DMS53 (cell line): ENCODE measurements at regions not wholly inside any gene's neighbourhood (a gene's known extent, or its start where the extent isn't known, plus 50 kb on each side); places are given as distances from the start of the nearest gene placed in this dataset.

Experiments used
- DNase-seq: peaks from one replicate; lab custom pipeline; 2025; lab: John Stamatoyannopoulos, UW

DNA sequence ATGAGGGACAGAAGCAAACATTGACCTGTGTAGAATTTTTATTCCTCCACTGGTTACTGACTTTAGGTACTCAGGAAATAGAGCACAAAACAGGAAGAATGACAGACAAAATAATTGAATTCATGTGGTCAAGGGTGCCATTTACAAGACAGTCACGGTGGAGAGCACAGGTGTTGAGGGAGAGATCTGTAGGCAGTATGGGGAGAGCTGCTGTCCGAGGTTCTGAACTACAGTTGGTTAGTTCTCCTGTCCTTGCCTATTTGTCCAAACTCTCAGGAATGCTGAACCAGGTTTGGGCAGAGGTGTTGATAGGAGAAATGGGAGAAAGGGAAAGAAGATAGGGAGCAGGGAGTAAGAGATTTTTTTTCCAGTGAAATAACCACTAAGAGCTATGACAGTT, 178.5 kb upstream of the ZBTB20 start:
- peak; percentile 21 for DNase-seq

- DNase-seq, result no peak
These were observed 183.3 kb upstream of the ZBTB20 start for GRCh38 chr3:115330430-115330829.

- no peak for DNase-seq
These were observed 185.9 kb upstream of the ZBTB20 start for GRCh38 chr3:115332998-115333397.

- no peak for DNase-seq
These were observed 189.7 kb upstream of the ZBTB20 start for GRCh38 chr3:115336836-115337235.

DNA sequence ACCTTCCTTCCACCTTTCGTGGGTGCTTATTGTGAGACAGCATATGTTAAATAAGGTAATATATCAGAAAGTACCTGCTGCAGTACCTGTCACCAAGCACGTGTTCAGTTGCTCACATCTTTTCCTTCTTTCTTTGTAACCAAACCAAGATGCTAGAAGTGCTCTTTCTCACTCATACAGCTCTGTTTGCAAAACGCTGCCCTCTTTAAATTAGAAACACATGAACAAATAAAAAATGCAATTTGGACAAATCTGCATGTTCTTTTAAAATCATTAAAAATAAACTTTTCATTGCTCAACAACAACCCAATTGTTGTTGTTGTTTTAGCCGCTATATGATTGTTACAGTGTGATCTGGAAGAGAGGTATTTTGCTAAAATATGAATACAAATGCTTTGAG, 193.5 kb upstream of the ZBTB20 start:
- DNase-seq, result no peak

DNA sequence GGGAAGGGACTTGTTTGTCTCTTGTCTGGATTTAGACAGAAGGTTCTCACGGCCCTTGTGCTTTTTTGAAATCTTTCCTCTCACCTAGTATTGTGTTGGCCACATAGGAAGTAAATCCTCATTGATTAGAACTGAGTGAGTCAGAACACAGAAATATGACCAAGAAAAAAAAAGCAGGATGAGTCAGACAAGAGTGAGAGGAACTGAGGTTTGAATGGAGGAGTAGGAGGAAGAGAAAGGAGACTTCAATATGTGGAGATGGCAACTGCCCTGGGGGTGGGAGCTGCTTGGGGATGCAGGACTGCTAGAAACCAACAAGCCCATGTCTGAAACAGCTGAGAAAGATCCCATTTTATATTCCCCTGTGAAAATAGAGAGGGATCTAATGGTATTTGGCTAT, 194.1 kb upstream of the ZBTB20 start:
- DNase-seq, result peak; percentile 56

DNA sequence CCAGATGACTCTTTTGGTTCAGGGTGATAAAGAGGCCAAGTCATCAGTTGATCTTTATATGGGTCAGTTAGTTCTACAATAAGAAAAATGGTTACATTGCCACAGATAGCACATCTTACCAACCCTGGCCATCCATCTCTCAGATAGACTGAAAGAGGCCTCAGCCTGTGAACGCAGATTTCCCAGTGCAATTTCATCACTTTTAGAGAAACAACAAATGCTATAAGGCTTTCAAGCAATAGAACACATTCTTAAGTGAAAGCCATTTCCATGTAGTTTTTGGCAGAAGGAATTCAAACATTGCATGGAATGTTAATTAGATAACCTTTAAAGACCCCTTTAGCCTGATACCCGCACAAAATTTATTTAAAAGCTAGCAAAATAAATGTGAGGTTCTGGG, 200.6 kb upstream of the ZBTB20 start:
- no peak for DNase-seq

DNA sequence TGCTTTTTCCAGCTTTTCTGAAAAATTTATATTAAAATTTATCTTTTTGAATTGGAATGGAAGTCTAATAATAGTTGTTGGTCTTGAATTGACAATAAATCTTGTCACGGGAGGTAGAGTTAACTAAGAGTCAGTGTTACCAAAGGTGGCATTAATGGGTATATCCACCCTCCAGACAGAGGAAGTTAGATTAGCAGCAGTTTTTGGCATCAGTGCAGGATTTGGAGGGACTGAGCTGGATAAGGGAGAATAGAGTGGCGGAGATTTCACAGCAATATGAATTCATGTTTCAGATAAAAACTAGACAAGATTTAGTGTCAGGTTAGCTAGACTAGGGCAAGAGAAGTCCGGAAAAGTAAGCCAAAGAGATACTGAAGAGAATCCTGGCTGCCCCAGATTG, 201.3 kb upstream of the ZBTB20 start:
- no peak for DNase-seq

GRCh38 chr3:115348951-115349745, 202.1 kb upstream of the ZBTB20 start:
- DNase-seq, result no peak

- DNase-seq, result no peak
These were observed 203.5 kb upstream of the ZBTB20 start for GRCh38 chr3:115350606-115351005.

DNA sequence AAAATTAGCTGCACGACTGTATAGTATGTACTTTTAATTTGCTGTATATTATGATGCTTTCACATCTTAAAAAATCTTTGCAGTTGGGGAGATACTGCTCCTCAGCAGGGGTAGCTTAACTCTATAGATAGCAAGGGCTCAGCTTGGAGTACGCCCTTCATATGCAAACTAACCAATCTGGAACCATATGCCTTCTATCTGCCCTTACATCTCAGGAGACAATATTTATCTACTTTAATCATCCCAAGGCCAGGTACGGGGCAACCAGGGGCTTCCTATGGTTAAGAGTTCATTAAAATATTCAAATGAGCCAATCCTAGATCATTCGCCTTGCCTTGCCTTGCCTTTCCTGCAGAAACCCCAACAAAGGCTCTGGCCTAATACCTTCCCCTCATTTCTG, 204.1 kb upstream of the ZBTB20 start:
- DNase-seq, result no peak

DNA sequence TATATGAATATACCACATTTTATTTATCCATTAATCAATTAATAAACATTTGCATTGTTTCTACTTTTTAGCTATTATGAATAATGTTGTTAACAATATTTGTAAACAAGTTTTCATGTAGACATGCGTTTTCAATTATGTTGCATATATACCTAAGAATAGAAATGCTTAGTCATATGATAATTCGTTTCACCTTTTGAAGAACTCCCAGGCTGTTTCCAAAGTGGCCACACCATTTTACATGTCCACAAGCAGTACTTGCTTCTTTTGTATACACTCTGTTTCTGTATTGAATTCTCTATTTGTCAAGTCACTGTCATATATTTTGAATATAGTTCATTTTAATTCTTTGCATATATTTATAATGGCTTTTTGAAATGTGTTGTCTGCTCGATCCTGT, 206.9 kb upstream of the ZBTB20 start:
- no peak for DNase-seq

DNA sequence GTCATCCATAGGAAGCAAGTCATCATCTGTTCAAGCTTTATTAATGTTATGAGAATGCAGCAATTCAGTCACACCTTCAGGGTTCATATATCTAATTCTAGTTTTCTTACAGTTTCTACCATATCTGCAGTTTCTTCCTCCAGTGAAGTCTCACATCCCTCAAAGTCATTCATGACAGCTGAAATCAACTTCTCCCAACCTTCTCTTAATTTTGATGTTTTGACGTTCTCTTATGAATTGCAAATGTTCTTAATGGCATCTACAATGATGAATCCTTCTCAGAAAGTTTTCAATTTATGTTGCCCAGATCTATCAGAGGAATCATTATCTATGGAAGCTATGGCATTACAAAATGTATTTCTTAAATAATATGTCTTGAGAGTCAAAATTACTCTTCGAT, 210.4 kb upstream of the ZBTB20 start:
- no peak for DNase-seq

GRCh38 chr3:115359536-115359935, 212.4 kb upstream of the ZBTB20 start:
- peak; percentile 6 for DNase-seq

DNA sequence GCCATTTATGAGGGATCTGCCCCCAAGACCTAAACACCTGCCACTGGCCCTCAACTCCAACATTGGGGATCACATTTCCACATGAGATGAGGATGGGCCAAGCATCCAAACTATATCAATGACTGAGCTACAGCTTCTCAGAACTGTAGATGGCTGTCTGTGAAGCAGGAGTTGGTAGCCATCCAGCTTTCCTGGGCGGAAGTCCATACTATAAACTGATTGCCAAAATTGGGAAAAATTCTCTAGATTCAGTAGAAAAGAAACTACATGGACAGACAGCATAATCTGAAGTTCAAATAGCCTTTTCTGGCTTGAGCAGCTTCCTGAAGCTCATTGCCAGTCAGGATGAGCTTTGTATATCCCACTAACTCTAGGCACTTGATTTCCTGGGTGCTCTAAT, 214.7 kb upstream of the ZBTB20 start:
- DNase-seq, result no peak

DNA sequence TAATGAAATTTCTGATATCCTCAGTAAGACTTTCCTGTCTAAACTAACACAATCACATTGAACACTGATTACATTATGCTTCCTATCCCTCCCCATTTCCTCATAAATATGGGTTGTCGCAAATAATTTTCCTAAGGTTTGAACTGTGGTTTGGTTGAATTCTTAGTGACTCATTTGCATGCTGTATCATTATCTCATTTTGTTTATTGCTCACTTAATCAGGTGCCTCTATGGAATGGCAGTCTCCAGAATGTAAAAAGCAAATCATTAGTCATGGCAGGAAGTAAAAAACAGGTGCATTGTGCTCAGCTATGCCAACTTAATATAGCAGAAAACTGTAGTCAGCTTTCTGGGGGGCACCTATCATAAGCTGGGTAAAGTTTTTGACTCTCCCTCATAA, 216.0 kb upstream of the ZBTB20 start:
- peak; percentile 15 for DNase-seq

- DNase-seq, result no peak
These were observed 221.9 kb upstream of the ZBTB20 start for GRCh38 chr3:115369021-115369420.

GRCh38 chr3:115375362-115375761, 228.3 kb upstream of the ZBTB20 start:
- DNase-seq, result no peak

DNA sequence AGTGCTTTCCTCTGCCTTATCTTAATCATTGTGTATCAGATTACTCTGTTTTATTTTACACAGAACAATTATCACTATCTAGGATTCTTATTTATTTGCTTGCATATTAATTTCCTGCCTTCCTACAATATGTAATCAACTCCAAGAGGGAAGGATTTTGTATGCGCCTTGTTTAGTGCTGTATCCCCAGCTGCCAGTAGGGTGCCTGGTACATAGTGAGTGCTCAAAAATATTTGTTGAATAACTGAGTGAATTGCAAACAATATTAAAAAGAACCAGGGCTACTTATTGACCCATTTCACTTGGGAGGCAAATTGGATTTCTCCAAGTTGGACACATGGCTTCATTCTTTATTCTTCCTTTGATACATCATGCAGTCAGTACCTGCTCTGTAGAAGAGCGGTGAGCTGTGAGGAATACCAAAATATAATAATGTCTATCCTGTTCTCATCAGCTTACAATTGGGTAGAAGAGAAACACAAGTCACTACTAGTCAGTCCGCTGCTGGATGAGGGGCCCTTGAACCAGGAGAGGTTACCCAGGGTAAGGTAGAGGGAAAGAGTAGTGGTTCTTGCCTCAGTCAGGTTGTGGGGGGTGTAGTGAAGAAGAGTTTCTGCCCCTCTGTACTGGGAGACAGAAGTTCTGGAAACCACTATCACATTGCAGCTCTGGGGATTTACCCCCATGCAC, 233.9 kb upstream of the ZBTB20 start:
- DNase-seq, result no peak

GRCh38 chr3:115381573-115381912, 234.5 kb upstream of the ZBTB20 start:
- no peak for DNase-seq

GRCh38 chr3:115381931-115382330, 234.8 kb upstream of the ZBTB20 start:
- DNase-seq, result no peak

GRCh38 chr3:115384381-115384780, 237.3 kb upstream of the ZBTB20 start:
- no peak for DNase-seq

DNA sequence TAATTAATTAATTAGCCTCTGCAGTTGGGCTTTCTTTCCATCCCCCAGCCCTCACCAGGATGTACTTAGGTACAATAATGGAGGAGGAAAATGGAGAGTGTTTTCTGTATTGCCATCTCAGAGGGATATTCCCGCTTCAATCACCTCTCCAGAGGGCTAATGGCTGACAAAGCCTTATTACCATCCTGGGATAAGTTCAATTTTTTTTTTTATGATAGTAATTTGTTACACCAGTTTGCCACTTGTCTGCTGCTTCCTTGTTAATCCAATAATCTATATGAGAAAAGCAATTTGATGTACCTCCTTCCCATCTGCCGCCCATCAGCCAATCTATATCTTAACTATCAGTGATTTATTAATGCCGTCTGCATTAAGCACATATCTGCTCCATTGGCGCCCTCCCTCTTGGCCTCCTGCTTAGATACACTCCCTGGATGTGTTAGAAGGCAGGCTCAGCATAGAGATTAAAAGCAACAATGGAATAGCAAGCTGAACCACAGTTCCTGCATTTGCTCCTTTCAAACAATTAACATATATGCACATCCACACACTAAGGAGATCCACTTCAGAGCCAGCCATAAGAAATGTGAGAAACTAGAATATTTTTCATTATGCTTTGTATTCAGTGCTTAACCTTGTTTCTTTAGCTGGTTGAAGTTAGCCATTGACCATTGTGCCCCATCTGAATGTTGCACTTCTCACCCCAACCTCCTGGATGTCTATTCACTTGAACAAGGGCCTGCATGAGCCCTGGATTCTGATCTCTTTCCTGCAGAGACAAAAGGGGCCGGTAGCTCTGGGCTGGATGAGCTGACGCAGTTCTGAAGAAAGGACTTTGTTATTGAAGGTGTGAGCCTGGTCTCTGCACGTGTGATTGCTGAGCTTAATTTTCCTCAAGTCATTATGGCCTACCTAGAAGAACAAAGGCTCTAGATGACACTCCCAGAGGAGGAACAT, 237.3 kb upstream of the GAP43 start:
- DNase-seq, result no peak
